CD4-positive, alpha-beta T cell treated with Interleukin-4 for 4 hours (primary cell): ENCODE measurements at regions not wholly inside any gene's neighbourhood (a gene's known extent, or its start where the extent isn't known, plus 50 kb on each side); places are given as distances from the start of the nearest gene placed in this dataset.

Source experiments
- DNase-seq: peaks from one replicate; pipeline ENCODE4 v3.0.0-alpha.2; 2020

- no peak for DNase-seq
These were observed 200.7 kb downstream of the SOCS6 start for GRCh38 chr18:70489571-70489970.

- DNase-seq: no peak
These were observed 181.1 kb downstream of the SOCS6 start for GRCh38 chr18:70469916-70470315.

GRCh38 chr18:70468861-70469547 is 180.2 kb downstream of the SOCS6 start:
- no peak for DNase-seq

GRCh38 chr18:70464343-70465114 is 175.7 kb downstream of the SOCS6 start:
- DNase-seq: no peak

GRCh38 chr18:70463085-70463484 is 174.2 kb downstream of the SOCS6 start:
- DNase-seq: no peak

GRCh38 chr18:70462078-70462439 is 173.2 kb downstream of the SOCS6 start:
- DNase-seq: no peak

GRCh38 chr18:70461323-70462077 is 172.7 kb downstream of the SOCS6 start:
- DNase-seq: no peak

GRCh38 chr18:70459731-70460130 is 170.9 kb downstream of the SOCS6 start:
- DNase-seq: no peak

GRCh38 chr18:70459251-70459650 is 170.4 kb downstream of the SOCS6 start:
- DNase-seq: no peak

GRCh38 chr18:70457788-70458187 is 168.9 kb downstream of the SOCS6 start:
- no peak for DNase-seq

- DNase-seq: no peak
These were observed 168.4 kb downstream of the SOCS6 start for GRCh38 chr18:70457223-70457622.

- DNase-seq: no peak
These were observed 167.5 kb downstream of the SOCS6 start for GRCh38 chr18:70456376-70456775.

GRCh38 chr18:70455731-70456130 is 166.9 kb downstream of the SOCS6 start:
- DNase-seq: no peak

- peak; percentile 51 for DNase-seq
These were observed 166.0 kb downstream of the SOCS6 start for GRCh38 chr18:70454704-70455322.

GRCh38 chr18:70453058-70453775 is 164.4 kb downstream of the SOCS6 start:
- no peak for DNase-seq

- no peak for DNase-seq
These were observed 163.7 kb downstream of the SOCS6 start for GRCh38 chr18:70452501-70452900.

- DNase-seq: no peak
These were observed 161.8 kb downstream of the SOCS6 start for GRCh38 chr18:70450426-70451253.

GRCh38 chr18:70448588-70448987 is 159.7 kb downstream of the SOCS6 start:
- DNase-seq: no peak

GRCh38 chr18:70446063-70446462 is 157.2 kb downstream of the SOCS6 start:
- no peak for DNase-seq

GRCh38 chr18:70442933-70443332 is 154.1 kb downstream of the SOCS6 start:
- DNase-seq: no peak

- DNase-seq: no peak
These were observed 144.1 kb downstream of the SOCS6 start for GRCh38 chr18:70432804-70433400.
